ENCODE measurements at regions not wholly inside any gene's neighbourhood (a gene's known extent, or its start where the extent isn't known, plus 50 kb on each side); places are given as distances from the start of the nearest gene placed in this dataset.
"Not testable (repeated sequence)": the region's sequence is repeated elsewhere in the genome, so short reads cannot be mapped to it uniquely, and the experiment has no call there.

GRCh38 chr4:57981123-57981522 is 870.9 kb upstream of the IGFBP7 start:
- ATAC-seq (replicated peaks): no peak
- Mint-ChIP-seq H3K27ac (no peak overlapping the region), H3K4me3 (no peak overlapping the region), H3K36me3 (ENCODE audit: insufficient read depth) (no peaks in the 10 kb centered on the region), H3K4me1 (ENCODE audit: low read depth in 2 of 2) (no peaks in the 10 kb centered on the region), H3K27me3 (no peaks in the 10 kb centered on the region), H3K9me3 (peaks cover 5 to 7% of the 10 kb centered on the region in 2 donors)
- no peak for DNase-seq

DNA sequence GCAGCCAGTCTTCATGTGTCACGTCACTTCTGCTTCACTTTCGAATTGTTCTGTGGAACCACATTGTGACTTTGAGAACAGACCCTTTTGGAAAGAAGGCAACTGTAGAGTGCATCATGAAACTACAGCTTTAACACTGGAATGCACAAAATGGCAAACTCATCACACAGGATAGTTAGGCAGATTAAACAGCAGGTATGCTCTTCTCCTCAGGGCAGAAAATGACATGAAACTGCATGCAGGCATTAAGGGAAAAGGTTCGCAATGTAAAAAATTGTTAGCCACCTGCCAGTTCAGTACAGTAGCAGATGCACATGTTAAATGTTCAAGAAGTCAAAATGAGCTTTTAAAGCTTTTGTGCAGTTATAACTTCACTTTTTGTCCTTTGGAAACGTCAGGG is 864.6 kb upstream of the IGFBP7 start:
- Mint-ChIP-seq H3K4me1 (ENCODE audit: low read depth in 2 of 2) (no peaks in the 10 kb centered on the region), H3K9me3 (peaks cover 6 to 22% of the 10 kb centered on the region in 2 donors), H3K4me3 (no peak overlapping the region), H3K27ac (no peak overlapping the region), H3K36me3 (ENCODE audit: insufficient read depth) (no peaks in the 10 kb centered on the region), H3K27me3 (no peaks in the 10 kb centered on the region)
- DNase-seq (no peak), ATAC-seq (replicated peaks) (no peak)

DNA sequence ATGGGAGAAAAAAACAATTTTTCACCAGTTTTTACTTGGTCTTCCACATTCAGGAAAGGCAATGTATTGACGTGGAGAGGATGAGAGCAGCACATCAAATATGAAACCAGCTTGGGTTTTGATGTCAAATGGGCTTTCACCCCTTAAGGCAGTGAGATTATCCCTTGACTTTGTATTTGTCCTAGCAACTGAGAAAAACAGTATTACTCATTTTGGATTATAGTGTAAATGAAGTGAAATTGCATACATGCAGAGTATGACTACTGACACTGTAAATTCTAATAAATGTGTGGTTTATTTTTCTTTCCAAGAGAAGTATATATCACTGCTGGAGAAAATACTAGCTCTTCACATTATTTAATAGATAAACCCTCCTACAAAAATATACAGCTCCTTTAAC is 863.6 kb upstream of the IGFBP7 start:
- ATAC-seq (replicated peaks) (no peak), DNase-seq (no peak)
- no peak overlapping the region for H3K27ac Mint-ChIP-seq
- no peaks in the 10 kb centered on the region for H3K4me1 Mint-ChIP-seq (ENCODE audit: low read depth in 2 of 2)
- peaks cover 6 to 15% of the 10 kb centered on the region in 2 donors for H3K9me3 Mint-ChIP-seq
- no peaks in the 10 kb centered on the region for H3K36me3 Mint-ChIP-seq (ENCODE audit: insufficient read depth)
- H3K27me3 Mint-ChIP-seq: no peaks in the 10 kb centered on the region
- H3K4me3 Mint-ChIP-seq: no peak overlapping the region

DNA sequence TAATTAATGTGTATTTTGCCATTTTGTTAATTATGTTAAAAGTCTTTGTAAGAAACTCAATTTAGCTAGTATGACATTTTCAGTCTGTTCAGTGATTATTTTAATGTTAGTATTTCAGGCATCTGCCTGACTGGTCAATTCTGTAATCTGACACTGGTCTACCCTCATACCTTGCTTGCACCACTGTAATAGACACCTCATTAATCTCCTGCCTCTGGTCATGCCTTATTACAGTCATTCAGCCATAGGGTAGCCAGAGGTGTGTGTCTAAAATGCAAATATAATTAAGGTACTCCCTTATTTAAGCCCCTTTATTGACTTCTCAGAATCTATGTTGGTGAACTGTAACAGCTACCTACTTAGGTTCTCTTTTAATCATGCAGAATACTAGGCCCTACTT is 861.1 kb upstream of the IGFBP7 start:
- Mint-ChIP-seq H3K4me1 (ENCODE audit: low read depth in 2 of 2) (no peaks in the 10 kb centered on the region), H3K27ac (no peak overlapping the region), H3K36me3 (ENCODE audit: insufficient read depth) (no peaks in the 10 kb centered on the region), H3K9me3 (peaks cover 8 to 21% of the 10 kb centered on the region in 2 donors), H3K4me3 (no peak overlapping the region), H3K27me3 (no peaks in the 10 kb centered on the region)
- DNase-seq (no peak), ATAC-seq (replicated peaks) (no peak)

DNA sequence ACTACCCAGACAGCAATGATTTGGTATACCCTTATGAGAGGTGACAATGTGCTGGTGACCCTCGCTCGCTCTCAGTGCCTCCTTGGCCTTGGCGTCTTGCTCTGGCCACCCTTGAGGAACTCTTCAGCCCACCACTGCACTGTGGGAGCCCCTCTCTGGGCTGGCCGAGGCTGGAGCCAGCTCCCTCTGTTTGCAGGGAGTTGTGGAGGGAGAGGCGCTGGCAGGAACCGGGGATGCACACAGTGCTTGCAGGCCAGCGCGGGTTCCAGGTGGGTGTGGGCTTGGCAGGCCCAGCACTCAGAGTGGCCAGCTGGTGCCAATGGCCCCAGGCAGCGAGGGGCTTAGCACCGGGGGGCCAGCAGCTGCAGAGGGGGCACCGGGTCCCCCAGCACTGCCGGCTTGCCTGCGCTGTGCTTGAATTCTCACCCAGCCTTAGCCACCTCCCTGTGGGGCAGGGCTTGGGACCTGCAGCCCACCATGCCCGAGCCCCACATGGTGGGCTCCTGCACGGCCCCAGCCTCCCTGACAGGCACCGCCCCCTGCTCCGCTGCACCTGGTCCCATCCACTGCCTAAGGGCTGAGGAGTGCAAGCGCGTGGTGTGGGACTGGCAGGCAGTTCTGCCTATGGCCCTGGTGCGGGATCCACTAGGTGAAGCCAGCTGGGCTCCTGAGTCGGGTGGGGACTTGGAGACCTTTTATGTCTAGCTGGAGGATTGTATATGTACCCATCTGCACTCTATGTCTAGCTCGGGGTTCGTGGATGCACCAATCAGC is 857.0 kb upstream of the IGFBP7 start:
- H3K27me3 Mint-ChIP-seq: no peaks in the 10 kb centered on the region
- peaks cover 4 to 17% of the 10 kb centered on the region in 2 donors for H3K9me3 Mint-ChIP-seq
- H3K27ac Mint-ChIP-seq: no peak overlapping the region
- H3K4me3 Mint-ChIP-seq: no peak overlapping the region
- no peaks in the 10 kb centered on the region for H3K36me3 Mint-ChIP-seq (ENCODE audit: insufficient read depth)
- DNase-seq: no peak
- ATAC-seq (replicated peaks): no peak
- H3K4me1 Mint-ChIP-seq (ENCODE audit: low read depth in 2 of 2): no peaks in the 10 kb centered on the region

DNA sequence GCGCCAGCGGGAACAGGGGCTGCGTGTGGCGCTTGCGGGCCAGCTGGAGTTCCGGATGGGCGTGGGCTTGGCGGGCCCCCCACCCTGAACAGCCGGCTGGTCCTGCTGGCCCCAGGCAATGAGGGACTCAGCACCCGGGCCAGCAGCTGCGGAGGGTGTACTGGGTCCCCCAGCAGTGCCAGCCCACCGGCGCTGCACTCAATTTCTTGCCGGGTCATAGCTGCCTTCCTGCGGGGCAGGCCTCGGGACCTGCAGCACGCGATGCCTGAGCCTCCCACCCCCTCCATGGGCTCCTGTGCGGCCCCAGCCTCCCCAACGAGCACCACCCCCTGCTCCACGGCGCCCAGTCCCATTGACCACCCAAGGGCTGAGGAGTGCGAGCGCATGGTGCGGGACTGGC is 855.2 kb upstream of the IGFBP7 start:
- not testable (repeated sequence) for H3K4me3 Mint-ChIP-seq; H3K36me3 Mint-ChIP-seq (ENCODE audit: insufficient read depth); H3K4me1 Mint-ChIP-seq (ENCODE audit: low read depth in 2 of 2); ATAC-seq (replicated peaks); H3K27ac Mint-ChIP-seq; DNase-seq; H3K9me3 Mint-ChIP-seq; H3K27me3 Mint-ChIP-seq

DNA sequence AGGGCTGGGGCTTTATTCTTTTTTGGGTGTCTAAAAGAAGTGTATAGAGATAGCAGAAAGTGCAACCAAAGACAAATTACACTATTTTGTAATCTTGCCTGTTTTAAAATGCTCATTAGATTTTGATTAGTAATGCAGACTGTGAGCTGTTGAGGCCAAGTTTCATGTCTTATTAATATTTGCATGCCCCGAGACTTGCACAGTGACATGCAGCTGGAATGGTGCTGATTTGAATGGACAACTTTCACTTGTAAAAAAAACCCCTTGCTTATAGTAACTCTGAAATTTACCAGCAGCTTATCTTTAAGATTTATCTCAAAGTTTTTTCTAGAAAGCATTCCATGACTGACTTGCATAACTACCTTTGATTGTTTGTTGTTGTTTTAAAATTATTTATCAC is 835.1 kb upstream of the IGFBP7 start:
- H3K9me3 Mint-ChIP-seq: peaks cover 7 to 11% of the 10 kb centered on the region in 2 donors
- DNase-seq: no peak
- no peaks in the 10 kb centered on the region for H3K4me1 Mint-ChIP-seq (ENCODE audit: low read depth in 2 of 2)
- H3K36me3 Mint-ChIP-seq (ENCODE audit: insufficient read depth): no peaks in the 10 kb centered on the region
- ATAC-seq (replicated peaks): no peak
- no peak overlapping the region for H3K27ac Mint-ChIP-seq
- H3K27me3 Mint-ChIP-seq: no peaks in the 10 kb centered on the region
- no peak overlapping the region for H3K4me3 Mint-ChIP-seq

GRCh38 chr4:57943682-57944081 is 833.5 kb upstream of the IGFBP7 start:
- ATAC-seq (replicated peaks) (no peak), DNase-seq (no peak)
- Mint-ChIP-seq H3K36me3 (ENCODE audit: insufficient read depth) (no peaks in the 10 kb centered on the region), H3K27ac (no peak overlapping the region), H3K9me3 (peaks cover 7 to 11% of the 10 kb centered on the region in 2 donors), H3K4me1 (ENCODE audit: low read depth in 2 of 2) (no peaks in the 10 kb centered on the region), H3K4me3 (no peak overlapping the region), H3K27me3 (no peaks in the 10 kb centered on the region)

GRCh38 chr4:57937326-57937725 is 827.1 kb upstream of the IGFBP7 start:
- not testable (repeated sequence) for H3K27me3 Mint-ChIP-seq; ATAC-seq (replicated peaks); H3K4me3 Mint-ChIP-seq; H3K27ac Mint-ChIP-seq; H3K36me3 Mint-ChIP-seq (ENCODE audit: insufficient read depth); H3K4me1 Mint-ChIP-seq (ENCODE audit: low read depth in 2 of 2); DNase-seq
- peaks cover 15 to 17% of the 10 kb centered on the region in 2 donors for H3K9me3 Mint-ChIP-seq

GRCh38 chr4:57926311-57926710 is 816.1 kb upstream of the IGFBP7 start:
- H3K4me1 Mint-ChIP-seq (ENCODE audit: low read depth in 2 of 2): no peaks in the 10 kb centered on the region
- no peak overlapping the region for H3K4me3 Mint-ChIP-seq
- H3K36me3 Mint-ChIP-seq (ENCODE audit: insufficient read depth): no peaks in the 10 kb centered on the region
- DNase-seq (no peak), ATAC-seq (replicated peaks) (no peak)
- H3K27ac Mint-ChIP-seq: no peak overlapping the region
- peaks cover 8 to 9% of the 10 kb centered on the region in 2 donors for H3K9me3 Mint-ChIP-seq
- H3K27me3 Mint-ChIP-seq: no peaks in the 10 kb centered on the region

DNA sequence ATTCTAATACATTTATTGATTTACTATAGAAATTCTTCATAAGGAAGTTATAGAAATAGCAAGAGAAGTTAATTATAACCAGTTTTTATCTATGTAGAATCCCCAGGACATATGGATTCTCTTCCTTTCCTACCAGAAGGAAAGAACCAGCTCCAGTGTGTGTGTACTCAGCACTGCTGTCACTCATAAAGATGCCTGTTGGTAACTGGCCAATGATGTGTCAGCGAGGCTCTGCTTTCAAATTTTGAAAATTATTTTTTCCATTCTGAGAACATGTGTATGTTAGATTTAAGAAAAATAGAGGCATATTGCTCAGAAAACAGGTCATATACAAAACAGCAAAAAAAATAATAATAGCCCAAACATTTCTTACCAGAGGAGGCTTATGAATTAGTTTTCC is 814.8 kb upstream of the IGFBP7 start:
- Mint-ChIP-seq H3K27ac (no peak overlapping the region), H3K4me1 (ENCODE audit: low read depth in 2 of 2) (no peaks in the 10 kb centered on the region), H3K9me3 (peaks cover 0 to 5% of the 10 kb centered on the region in 2 donors), H3K27me3 (no peaks in the 10 kb centered on the region), H3K4me3 (no peak overlapping the region), H3K36me3 (ENCODE audit: insufficient read depth) (no peaks in the 10 kb centered on the region)
- DNase-seq (no peak), ATAC-seq (replicated peaks) (no peak)

DNA sequence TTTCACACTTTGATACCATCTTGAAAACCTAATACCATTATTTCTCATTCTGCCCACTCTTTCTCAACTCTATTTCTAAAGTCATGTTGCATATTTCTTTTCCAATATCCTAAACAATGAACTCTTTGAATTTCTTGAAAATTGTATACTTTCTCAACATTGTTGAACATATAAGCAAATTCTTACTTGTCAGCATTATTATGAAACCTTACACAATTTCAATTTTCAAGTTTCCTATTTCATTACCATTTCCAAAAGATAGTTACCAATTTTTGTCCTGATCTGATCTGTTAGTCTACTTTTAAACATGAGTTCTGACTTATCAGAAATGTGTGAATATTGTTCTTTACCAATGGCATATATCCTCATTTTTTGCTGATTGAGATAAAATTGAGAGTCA is 806.3 kb upstream of the IGFBP7 start:
- ATAC-seq (replicated peaks): no peak
- H3K36me3 Mint-ChIP-seq (ENCODE audit: insufficient read depth): no peaks in the 10 kb centered on the region
- no peaks in the 10 kb centered on the region for H3K27me3 Mint-ChIP-seq
- DNase-seq: no peak
- H3K9me3 Mint-ChIP-seq: peaks cover 8 to 10% of the 10 kb centered on the region in 2 donors
- H3K27ac Mint-ChIP-seq: no peak overlapping the region
- H3K4me1 Mint-ChIP-seq (ENCODE audit: low read depth in 2 of 2): no peaks in the 10 kb centered on the region
- no peak overlapping the region for H3K4me3 Mint-ChIP-seq

GRCh38 chr4:57911203-57911602 is 801.0 kb upstream of the IGFBP7 start:
- Mint-ChIP-seq H3K27me3 (no peaks in the 10 kb centered on the region), H3K4me1 (ENCODE audit: low read depth in 2 of 2) (no peaks in the 10 kb centered on the region), H3K9me3 (peaks cover 0 to 8% of the 10 kb centered on the region in 2 donors), H3K36me3 (ENCODE audit: insufficient read depth) (no peaks in the 10 kb centered on the region), H3K27ac (no peak overlapping the region), H3K4me3 (no peak overlapping the region)
- ATAC-seq (replicated peaks): no peak
- DNase-seq: no peak

DNA sequence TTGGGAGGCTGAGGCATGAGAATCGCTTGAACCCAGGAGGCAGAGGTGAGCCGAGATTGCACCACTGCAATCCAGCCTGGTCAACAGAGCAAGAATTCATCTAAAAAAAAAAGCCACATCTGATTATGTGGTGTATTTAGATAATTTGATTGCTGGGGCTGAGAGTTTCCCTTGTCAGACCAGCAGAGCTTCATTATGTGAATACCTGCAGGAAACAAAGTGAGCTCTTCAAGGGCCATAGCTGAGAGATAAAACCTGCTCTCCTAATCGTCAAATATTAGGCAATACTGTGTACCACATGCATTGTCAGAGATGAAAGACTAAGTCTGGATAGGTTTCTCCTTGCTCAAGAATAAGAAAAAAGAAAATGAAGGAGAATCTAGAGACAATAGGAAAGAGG is 800.0 kb upstream of the IGFBP7 start:
- Mint-ChIP-seq H3K27me3 (no peaks in the 10 kb centered on the region), H3K4me3 (no peak overlapping the region), H3K9me3 (peaks cover 0 to 10% of the 10 kb centered on the region in 2 donors), H3K4me1 (ENCODE audit: low read depth in 2 of 2) (no peaks in the 10 kb centered on the region), H3K27ac (no peak overlapping the region), H3K36me3 (ENCODE audit: insufficient read depth) (no peaks in the 10 kb centered on the region)
- no peak for ATAC-seq (replicated peaks)
- DNase-seq: no peak

All from effector memory CD8-positive, alpha-beta T cell (primary cell).